GM12892 (cell line): ENCODE measurements at regions not wholly inside any gene's neighbourhood (a gene's known extent, or its start where the extent isn't known, plus 50 kb on each side); places are given as distances from the start of the nearest gene placed in this dataset.

Experiments
- DNase-seq: peaks from one replicate; pipeline ENCODE4 v3.0.0; 2011; ENCODE audit not compliant: insufficient read length
- FAIRE-seq: peaks from 2 replicates; lab custom pipeline; 2011; peaks lifted over from hg19 to GRCh38; lab: Jason Lieb, UNC
- POLR2A ChIP-seq: IDR thresholded peaks from 2 replicates; pipeline ENCODE4 v1.6.1; 2011; ENCODE audit warnings: low read depth, low read length, control low read depth
- POLR2AphosphoS5 ChIP-seq: IDR thresholded peaks from 2 replicates; pipeline ENCODE4 v1.6.1; 2011; ENCODE audit warnings: low read depth, low read length, control low read depth
- TAF1 ChIP-seq: IDR thresholded peaks from 2 replicates; pipeline ENCODE4 v1.6.1; 2011; ENCODE audit warnings: low read depth, mild to moderate bottlenecking, control low read depth, low read length, borderline replicate concordance

- TF ChIP-seq TAF1 (no peak), POLR2AphosphoS5 (no peak), POLR2A (no peak)
- FAIRE-seq (no peak), DNase-seq (no peak)
Measured at GRCh38 chr16:16817196-16817595, 438.3 kb downstream of the NPIPA7 start.

- DNase-seq = no peak
- FAIRE-seq = no peak
- TF ChIP-seq TAF1 (no peak), POLR2A (no peak), POLR2AphosphoS5 (no peak)
Measured at GRCh38 chr16:16821261-16821660, 442.3 kb downstream of the NPIPA7 start.

- TF ChIP-seq POLR2AphosphoS5 = no peak
- TF ChIP-seq POLR2A = no peak
- TF ChIP-seq TAF1 = no peak
- DNase-seq (no peak), FAIRE-seq (no peak)
Measured at GRCh38 chr16:16828913-16829398, 450.0 kb downstream of the NPIPA7 start.

- DNase-seq = no peak
- TF ChIP-seq POLR2A = no peak
- no peak for TF ChIP-seq POLR2AphosphoS5
- TF ChIP-seq TAF1 = no peak
- no peak for FAIRE-seq
Measured at GRCh38 chr16:16830401-16830800, 451.5 kb downstream of the NPIPA7 start.

- FAIRE-seq = no peak
- no peak for DNase-seq
- TF ChIP-seq TAF1 = no peak
- TF ChIP-seq POLR2A = no peak
- TF ChIP-seq POLR2AphosphoS5 = no peak
Measured at GRCh38 chr16:16830973-16831372, 452.0 kb downstream of the NPIPA7 start.

GRCh38 chr16:16833165-16833564 is 454.2 kb downstream of the NPIPA7 start:
- FAIRE-seq = no peak
- TF ChIP-seq POLR2AphosphoS5 (no peak), TAF1 (no peak), POLR2A (no peak)

GRCh38 chr16:16850274-16850673 is 471.3 kb downstream of the NPIPA7 start:
- DNase-seq (no peak), FAIRE-seq (no peak)
- no peak for TF ChIP-seq TAF1
- TF ChIP-seq POLR2A = no peak
- TF ChIP-seq POLR2AphosphoS5 = no peak

More at GRCh38 chr16:16833165-16833564, 454.2 kb downstream of the NPIPA7 start:
- DNase-seq = no peak

- no peak for TF ChIP-seq POLR2A
- TF ChIP-seq TAF1 = no peak
- no peak for TF ChIP-seq POLR2AphosphoS5
- DNase-seq = no peak
- FAIRE-seq = no peak
Measured at GRCh38 chr16:16857012-16857411, 478.1 kb downstream of the NPIPA7 start.

GRCh38 chr16:16857603-16858283 is 478.8 kb downstream of the NPIPA7 start:
- TF ChIP-seq TAF1 (no peak), POLR2AphosphoS5 (no peak), POLR2A (no peak)
- no peak for FAIRE-seq
- DNase-seq = no peak

GRCh38 chr16:16861546-16861945 is 482.6 kb downstream of the NPIPA7 start:
- TF ChIP-seq POLR2AphosphoS5 (no peak), POLR2A (no peak), TAF1 (no peak)
- FAIRE-seq (peak; percentile 68), DNase-seq (peak; percentile 32)

GRCh38 chr16:16863672-16864071 is 484.7 kb downstream of the NPIPA7 start:
- FAIRE-seq = no peak
- TF ChIP-seq POLR2A (no peak), POLR2AphosphoS5 (no peak), TAF1 (no peak)
- no peak for DNase-seq

GRCh38 chr16:16864536-16864935 is 485.6 kb downstream of the NPIPA7 start:
- no peak for FAIRE-seq
- TF ChIP-seq TAF1 (no peak), POLR2A (no peak), POLR2AphosphoS5 (no peak)

More at GRCh38 chr16:16864536-16864935, 485.6 kb downstream of the NPIPA7 start:
- DNase-seq = no peak
